ENCODE measurements at regions not wholly inside any gene's neighbourhood (a gene's known extent, or its start where the extent isn't known, plus 50 kb on each side); places are given as distances from the start of the nearest gene placed in this dataset.
"Not testable (repeated sequence)": the region's sequence is repeated elsewhere in the genome, so short reads cannot be mapped to it uniquely, and the experiment has no call there.

- no peak for DNase-seq (ENCODE audit: low read depth)
- no peak overlapping the region for H3K4me3 ChIP-seq (ENCODE audit: low read depth, low read length)
Observed at GRCh38 chr7:106346678-106347217, 62.0 kb upstream of the NAMPT start.

GRCh38 chr7:106346167-106346677, 61.4 kb upstream of the NAMPT start:
- no peak for DNase-seq (ENCODE audit: low read depth)
- H3K4me3 ChIP-seq (ENCODE audit: low read depth, low read length) = no peak overlapping the region
- no peak for TF ChIP-seq CTCF (IDR thresholded peaks at IDR 0.05; ENCODE audit: control insufficient read depth, extremely low read depth, insufficient read depth)

More at GRCh38 chr7:106346678-106347217, 62.0 kb upstream of the NAMPT start:
- no peak for TF ChIP-seq CTCF (IDR thresholded peaks at IDR 0.05; ENCODE audit: control insufficient read depth, extremely low read depth, insufficient read depth)

GRCh38 chr7:106345421-106346166, 60.8 kb upstream of the NAMPT start:
- no peak for TF ChIP-seq CTCF (IDR thresholded peaks at IDR 0.05; ENCODE audit: control insufficient read depth, extremely low read depth, insufficient read depth)
- H3K4me3 ChIP-seq (ENCODE audit: low read depth, low read length) = no peak overlapping the region
- DNase-seq (ENCODE audit: low read depth) = no peak

GRCh38 chr7:106344861-106345260, 60.1 kb upstream of the NAMPT start:
- H3K4me3 ChIP-seq (ENCODE audit: low read depth, low read length) = no peak overlapping the region
- DNase-seq (ENCODE audit: low read depth) = no peak
- TF ChIP-seq CTCF (IDR thresholded peaks at IDR 0.05; ENCODE audit: control insufficient read depth, extremely low read depth, insufficient read depth) = no peak

- no peak for DNase-seq (ENCODE audit: low read depth)
- H3K4me3 ChIP-seq (ENCODE audit: low read depth, low read length) = no peak overlapping the region
- TF ChIP-seq CTCF (IDR thresholded peaks at IDR 0.05; ENCODE audit: control insufficient read depth, extremely low read depth, insufficient read depth) = no peak
Observed at GRCh38 chr7:106344211-106344610, 59.4 kb upstream of the NAMPT start.

GRCh38 chr7:106342049-106342448, 57.3 kb upstream of the NAMPT start:
- not testable (repeated sequence) for H3K4me3 ChIP-seq (ENCODE audit: low read depth, low read length); DNase-seq (ENCODE audit: low read depth)

- not testable (repeated sequence) for DNase-seq (ENCODE audit: low read depth); H3K4me3 ChIP-seq (ENCODE audit: low read depth, low read length)
Observed at GRCh38 chr7:106340247-106340596, 55.4 kb upstream of the NAMPT start.

Data from LNCaP clone FGC (cell line).